Inferior parietal cortex (tissue), 1 donor: ENCODE measurements at regions not wholly inside any gene's neighbourhood (a gene's known extent, or its start where the extent isn't known, plus 50 kb on each side); places are given as distances from the start of the nearest gene placed in this dataset.
"Not testable (repeated sequence)": the region's sequence is repeated elsewhere in the genome, so short reads cannot be mapped to it uniquely, and the experiment has no call there.

Experiments used
- DNase-seq: peaks from one replicate; pipeline ENCODE4 v3.0.0-alpha.2; 2016; ENCODE audit errors: extremely low spot score

DNA sequence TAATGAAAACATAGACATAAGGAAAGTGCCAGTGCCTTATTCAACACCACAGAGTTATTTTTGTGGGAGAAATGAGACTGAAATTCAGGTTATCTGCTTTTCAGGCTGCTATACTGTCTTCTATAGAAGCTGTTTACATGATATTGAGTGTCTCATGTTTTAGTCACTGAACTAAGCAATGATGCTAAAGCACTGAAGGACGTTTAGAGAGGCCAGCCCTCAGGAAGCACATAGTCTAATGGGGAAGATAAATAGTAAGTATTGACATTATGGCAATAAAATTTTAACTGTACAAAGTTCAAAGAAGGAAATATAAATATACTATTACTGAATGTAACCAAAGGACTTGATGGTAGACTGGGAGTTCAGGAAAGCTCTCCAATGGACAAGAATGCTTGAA is 186.4 kb upstream of the ZC3H15 start:
- DNase-seq, result no peak

DNA sequence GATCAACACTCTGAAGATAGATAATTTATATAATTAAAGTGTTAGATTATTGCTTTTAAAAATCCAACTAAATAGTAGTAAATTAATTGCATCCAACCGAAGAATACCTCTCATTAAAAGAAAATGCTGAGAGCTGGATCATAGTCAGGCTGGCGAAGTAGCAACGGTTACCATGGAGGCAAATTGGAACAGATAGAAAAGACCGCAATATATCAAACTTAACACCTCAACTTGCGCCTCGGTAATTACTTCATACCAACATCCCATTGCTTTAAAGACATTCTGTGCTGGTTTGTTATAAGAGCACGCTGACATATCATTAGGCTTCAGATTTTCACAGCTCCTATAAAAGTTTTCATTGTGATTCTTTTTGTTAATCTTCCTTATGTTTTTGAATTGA is 183.8 kb upstream of the ZC3H15 start:
- no peak for DNase-seq

DNA sequence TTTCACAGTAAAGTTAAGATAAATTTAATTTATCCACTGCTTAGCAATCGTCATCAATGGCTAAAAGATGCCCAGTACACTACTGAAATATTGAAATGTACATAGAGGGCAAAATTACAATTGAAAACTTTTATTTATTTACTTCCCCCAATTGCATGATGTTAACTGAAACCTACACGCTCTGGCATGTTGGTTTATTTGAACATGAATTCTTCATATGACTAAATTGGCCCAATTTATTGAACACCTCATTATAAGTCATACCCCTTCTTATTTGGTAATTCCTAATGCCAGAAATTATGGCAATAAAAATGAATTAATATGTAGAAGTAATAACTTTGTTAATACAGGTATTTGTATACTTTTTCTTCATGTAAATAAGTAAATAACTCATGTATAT is 183.0 kb upstream of the ZC3H15 start:
- DNase-seq, result no peak

DNA sequence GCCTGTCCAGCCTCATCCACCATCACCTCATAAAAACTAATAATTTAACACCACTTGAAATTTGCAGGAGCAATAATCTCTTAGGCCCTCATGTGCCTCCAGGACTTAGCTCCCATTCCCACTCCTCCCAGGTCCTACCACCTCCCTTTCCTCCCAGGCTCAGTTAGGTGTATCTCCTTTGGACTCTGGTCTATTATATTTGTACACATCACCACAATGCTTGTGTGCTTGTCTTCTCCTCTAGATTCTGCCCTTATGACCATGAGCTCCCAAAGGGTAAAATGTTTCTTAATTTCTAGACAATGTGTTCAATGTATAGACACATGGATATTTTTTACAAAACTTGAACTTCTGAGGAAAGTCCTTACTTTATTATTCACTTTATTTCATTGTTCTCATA is 182.0 kb upstream of the ZC3H15 start:
- no peak for DNase-seq

DNA sequence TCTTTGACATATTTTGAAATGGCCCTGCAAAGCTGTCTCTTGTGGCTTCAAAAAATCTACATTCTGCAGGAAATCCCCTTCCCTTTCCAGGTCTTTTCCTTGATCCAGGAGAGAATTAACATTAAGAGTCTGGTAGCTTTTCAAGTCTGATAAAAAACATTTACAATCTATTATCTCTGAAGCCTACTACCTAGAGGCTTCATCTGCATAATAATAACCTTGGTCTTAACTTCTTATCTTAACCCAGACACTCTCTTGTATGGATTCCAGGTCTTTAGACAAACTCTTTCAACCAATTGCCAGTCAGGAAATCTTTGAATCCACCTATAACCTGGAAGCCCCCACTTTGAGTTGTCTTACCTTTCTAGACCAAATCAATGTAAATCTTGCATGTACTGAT is 179.3 kb upstream of the ZC3H15 start:
- DNase-seq, result no peak

DNA sequence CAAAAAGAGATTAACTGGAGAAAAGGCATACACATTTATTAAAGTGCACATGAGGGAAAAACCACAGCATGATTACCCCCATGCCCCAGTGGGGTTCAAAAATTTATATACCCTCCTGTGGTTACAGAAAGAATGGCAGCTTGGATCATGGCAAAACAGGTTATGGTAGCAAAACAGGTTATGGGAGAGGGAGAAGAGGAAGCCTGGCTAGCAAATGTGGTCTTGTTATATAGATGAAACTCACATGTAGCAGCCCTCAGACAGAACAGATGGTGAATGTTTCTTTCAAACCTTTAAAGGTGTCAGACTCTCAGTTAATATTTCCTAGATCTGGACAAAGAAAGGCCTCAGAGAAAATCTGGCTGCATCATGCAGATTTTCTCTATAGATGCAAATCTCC is 178.2 kb upstream of the ZC3H15 start:
- DNase-seq, result no peak

DNA sequence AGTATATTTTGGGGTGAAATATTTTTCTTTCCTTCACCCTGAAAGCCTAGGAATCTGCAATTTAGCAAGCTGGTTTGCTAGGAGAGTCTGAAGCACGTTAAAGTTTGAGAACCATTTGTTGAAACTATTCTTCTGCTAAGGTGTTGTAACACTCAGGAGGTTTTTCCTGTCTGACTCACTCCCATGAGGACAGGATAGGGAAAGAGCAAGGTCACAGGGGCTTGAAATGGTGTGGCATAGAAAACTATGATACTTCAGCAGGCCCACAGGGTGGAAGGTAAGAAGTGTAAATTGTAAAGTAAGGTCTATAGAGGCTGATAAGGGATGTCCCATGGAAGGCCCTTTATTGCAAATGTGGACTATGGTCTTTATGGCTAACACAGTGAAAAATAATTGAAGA is 177.7 kb upstream of the ZC3H15 start:
- no peak for DNase-seq

DNA sequence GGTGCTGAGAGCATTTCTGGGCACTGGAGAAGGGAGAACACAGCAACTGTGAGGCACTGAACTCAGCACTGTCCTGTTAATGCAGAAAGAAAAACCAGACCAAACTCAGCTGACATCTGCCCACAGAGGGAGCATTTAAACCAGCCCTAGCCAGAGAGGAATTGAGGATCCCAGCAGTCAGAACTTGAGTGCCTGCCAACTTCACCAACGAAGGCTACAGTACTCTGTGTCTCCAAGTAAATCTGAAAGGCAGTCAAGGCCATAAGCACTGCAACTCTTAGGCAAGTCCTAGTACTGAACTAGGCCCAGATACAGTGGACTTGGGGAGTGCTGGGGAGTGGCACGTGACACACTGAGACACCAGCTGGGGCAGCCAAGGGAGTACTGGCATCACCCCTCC is 176.2 kb upstream of the ZC3H15 start:
- no peak for DNase-seq

DNA sequence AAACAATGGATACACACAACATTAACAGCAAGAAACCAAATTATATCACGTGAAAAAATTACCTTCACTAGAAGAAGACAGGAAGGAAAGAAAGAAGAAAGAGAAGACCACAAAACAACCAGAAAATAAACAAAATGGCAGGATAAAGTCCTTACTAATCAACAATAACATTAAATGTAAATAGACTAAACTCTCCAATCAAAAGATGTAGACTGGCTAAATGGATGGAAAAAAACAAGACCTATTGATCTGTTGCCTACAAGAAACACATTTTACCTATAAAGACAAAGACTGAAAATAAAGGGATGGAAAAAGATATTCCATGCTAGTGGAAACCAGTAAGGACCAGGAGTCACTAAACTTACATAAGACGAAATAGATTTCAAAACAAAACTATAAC is 167.0 kb upstream of the ZC3H15 start:
- no peak for DNase-seq

DNA sequence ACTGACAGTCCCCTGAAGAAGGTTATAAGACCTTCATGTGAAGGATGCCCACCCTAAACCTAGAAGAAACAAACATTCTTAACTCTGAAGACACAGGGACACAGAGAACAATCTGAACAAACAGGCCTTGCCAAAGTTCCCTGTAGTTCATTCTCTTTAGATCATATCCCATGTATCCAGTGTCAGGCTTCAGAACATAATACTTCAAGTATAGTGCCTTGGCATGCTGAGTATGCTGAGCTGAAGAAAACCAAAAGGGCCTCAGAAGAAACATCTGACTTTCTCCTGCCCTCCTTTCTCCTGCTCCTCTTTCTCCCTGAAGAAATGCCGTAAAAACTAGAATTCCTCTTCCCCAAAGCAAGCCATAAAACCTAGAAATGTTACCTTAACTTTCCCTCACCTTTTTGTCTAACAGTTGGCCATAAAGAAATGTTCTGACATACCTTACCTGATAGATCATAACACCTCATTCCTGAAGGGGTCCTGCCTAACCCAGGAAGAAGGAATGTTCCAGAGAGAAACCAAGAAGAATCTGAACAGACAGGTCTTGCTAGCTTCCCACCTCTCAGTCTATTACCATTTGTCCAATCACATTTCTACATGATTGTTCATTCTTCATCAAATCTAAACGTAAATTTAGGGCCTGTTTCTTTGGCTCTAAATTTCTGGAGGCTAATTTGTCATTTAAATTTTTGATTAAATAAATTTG is 160.1 kb upstream of the ZC3H15 start:
- DNase-seq, result no peak

DNA sequence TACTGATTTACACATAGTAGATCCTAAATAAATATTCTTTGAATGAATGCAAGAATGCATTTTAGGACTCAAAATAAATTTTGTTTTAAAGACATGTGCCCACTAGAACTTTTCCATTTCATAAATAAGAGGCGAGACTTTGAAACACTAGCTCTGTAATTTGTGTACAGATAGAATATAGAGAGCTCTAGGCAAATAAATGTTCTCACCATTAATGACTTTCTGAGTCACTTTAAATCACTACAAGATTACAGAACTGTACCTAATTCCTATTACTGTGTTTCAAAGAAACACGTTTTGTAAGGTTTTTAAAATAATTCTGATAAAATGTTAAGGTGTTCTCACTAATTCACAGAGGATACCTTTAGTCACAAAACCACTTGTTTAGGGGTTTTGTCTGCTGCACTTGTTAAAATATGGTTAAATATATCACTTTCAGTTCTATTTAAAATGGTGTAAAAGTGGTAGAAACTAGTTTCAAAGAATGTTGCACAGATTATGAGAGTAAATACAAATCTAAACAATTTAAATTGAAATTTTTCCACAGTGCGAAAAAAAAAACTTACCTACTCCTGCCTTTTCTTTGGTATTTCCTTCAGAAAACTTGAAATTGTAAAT is 158.7 kb upstream of the ZC3H15 start:
- DNase-seq, result no peak

DNA sequence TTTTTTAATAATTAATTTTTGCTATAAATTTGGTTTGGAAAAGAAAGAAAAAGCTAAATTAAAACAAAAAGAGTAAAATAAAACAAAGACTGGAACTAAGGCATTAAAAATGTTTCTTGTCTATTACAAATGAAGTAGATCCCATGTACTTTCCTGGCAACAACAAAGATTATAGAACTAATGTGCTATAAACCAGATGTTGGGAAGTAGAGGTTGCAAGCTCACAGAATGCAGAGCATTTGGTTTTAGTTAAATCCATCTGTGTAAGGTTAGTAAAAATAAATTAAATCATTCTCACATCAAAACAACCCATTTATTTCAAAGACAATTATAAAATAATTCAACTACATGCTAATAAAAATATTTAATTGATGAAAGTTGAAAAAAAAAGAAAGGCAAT is 157.2 kb upstream of the ZC3H15 start:
- no peak for DNase-seq

DNA sequence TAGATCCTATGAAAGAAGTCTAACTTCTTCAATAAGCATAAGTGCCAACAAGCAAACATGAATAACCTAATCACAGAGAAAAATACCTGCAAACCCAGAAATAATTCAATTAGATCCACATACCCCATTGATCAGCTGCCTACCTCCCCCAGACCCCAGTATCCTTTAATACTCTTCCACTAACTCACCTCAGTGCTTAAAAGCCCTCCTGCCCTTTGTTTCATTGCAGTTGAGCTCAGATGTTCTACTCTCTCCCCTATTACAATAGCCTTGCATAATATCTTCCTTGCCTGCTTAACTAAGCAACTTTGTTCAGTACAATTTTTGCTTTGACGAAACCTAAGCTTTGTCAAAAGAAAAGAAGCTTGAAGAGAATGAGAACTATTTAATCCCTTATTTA is 156.0 kb upstream of the ZC3H15 start:
- no peak for DNase-seq

DNA sequence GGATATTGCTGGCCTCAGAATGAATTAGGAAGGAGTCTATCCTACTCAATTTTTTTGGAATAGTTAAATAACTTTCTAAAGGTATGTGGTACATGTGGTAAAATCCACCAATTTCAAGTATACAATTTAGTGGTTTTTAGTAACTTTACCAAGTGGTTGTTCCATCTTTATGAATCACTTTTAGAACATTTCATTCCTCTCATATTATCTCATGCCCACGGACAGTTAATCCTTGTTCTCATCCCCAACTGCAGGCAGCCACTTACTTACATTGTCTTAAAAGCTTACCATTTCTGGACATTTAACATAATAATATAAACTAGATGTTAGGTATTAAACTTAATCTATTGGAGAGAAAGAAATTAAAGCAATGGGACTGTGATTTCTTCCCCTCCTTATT is 146.3 kb upstream of the ZC3H15 start:
- no peak for DNase-seq

DNA sequence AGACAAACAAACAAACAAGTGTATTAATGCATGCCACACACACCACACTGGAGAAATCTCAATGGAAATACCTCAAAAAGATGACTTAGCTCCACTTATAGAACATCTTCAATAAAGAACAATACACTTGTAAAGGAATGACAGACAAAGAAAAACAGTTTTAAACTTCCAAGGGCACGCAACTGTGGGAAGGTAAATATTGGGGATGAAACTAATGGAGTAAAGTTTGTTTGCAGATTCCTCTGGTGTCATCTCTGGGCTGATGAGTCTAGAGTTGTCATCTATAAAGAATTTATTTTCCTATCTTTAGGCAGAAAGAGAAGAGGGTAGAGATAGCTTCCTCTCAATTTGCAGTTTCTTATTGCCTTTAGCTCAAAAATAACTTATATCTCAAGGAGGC is 144.0 kb upstream of the ZC3H15 start:
- DNase-seq, result no peak

DNA sequence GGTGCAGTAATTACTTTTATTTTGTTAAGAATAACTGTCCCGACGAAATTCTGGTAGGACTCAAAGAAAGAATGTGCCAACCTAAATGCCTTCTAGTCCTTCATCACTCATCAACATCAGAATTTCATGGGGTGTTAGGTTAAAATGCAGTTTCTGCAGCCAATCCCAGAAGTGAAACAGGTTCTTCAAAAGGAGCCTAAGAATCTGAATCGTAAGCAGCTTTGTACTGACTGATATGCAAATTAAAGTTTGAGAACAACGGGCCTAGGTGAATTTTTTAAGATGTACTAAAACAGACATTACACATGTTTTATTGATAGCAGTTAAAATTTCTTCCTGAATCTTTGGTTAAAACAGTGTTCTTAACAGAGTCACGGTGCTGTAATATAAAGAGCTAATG is 140.3 kb upstream of the ZC3H15 start:
- DNase-seq, result no peak

DNA sequence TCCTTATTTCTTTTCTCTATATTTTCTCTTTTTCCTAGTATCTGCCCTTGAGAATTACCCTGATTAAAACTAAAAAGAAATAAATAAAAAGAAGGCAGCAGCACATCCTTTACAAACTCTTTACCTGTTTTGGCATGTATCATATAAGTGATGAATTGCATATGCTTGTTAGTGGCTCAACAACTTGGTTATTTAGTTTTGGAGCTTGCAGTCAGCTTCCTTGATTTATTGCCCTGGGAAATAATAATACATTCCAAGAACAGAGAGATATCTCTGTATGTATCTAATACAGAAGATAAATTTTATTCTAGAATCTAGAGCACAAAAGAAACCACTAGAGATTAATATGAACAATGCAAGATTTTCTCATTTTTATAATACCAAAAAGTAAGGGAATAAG is 139.8 kb upstream of the ZC3H15 start:
- DNase-seq, result no peak

DNA sequence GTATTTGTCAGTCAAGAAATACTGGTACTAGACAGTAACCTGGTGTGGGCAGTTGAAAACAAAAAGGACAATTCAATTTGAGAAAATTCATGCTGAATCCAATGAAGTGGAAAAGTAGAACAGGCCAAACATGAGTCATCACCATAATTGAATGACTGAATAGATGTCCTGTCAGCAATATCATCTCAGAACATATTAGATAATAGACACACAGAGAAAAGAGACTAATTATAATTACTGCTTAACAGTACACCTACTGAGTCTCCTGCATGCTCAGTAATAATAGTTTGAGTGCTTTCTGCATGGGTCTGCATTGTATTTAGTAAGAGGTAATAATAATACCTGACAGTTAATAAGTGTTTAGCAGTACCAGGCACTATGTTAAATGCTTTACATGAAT is 138.6 kb upstream of the ZC3H15 start:
- DNase-seq, result no peak

DNA sequence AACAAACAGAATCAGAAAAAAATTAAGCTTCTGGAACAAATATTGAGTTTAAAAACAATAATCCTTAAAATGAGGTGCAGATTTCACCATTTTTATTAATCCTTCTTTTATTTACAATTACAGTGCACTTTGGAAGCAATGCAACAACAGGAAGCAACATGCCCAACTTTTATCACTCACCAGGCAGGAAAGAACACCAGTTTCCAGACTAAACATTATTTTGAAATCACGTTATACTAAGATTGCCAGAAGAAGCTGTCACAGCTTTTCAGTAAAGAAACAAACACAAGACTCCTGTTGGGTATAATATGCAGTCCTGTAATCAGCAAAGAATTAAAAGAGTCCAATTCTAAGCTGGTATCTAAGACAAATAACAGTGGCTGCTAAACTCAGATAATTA is 137.9 kb upstream of the ZC3H15 start:
- DNase-seq, result no peak

DNA sequence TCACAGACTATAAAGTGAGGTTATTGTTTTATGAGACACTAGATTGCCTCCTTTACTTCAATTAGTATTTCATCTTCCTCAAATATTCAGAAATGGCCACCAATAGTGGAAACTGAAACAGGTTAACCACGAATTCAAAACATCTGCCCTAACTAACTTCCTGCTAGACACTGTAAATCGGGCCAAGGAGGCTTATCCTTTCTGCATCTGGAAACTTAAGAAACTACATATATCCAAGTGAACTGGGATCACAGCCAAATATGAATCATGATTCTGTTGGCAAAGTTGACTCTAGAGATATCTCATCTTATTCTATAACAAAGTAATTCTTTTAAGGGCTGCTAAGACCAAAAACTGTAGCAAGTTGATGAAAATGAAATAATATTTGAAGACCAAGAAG is 136.6 kb upstream of the ZC3H15 start:
- peak; percentile 50 for DNase-seq

DNA sequence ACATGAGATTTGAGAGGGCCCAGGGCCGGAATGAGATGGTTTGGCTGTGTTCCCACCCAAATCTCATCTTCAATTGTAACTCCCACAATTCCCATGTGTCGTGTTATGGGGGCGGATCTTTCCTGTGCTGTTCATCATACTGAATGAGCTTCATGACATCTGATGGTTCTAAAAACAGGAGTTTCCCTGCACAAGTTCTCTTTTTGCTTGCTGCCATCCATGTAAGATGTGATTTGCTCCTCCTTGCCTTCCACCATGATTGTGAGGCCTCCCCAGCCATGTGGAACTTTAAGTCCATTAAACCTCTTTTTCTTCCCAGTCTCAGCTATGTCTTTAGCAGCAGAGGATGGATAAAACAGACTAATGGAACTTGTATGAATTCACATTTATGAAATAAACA is 131.9 kb upstream of the ZC3H15 start:
- not testable (repeated sequence) for DNase-seq

DNA sequence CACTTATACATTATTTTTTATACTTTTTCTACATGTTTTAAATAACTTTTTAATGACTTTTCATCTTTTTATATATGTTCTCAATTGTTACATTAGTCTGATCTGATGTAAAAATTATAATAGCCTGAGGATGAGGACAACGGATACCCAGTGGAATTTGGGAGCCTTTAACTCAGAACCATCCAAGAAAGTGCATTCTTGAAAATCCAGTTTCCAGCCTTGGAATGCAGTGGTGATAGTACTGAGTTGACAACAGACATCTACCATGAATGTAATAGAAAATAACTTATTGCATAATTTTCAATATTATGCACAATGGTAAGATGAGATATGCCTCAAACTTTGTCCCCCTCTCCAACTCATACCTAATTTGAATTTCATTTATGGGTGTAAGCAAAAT is 120.7 kb upstream of the ZC3H15 start:
- DNase-seq, result no peak

DNA sequence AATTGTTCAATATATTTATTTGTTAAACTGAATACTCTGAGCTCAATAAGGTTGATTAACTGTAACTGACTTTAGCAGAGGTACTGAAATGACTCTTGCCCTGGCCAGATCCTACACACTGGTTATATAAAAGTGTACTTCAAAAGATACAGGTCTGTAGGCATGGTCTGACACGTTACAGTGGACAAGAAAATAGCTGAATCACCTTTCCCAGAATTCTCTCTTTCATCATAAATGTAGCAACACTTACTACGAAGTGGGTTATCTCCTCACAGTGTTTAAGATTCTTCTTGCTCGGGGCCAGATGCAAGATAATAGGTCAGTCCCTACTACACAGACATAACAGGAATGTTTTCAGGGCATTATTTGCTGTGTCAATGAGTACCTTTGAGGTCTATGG is 107.0 kb upstream of the ZC3H15 start:
- DNase-seq, result no peak

DNA sequence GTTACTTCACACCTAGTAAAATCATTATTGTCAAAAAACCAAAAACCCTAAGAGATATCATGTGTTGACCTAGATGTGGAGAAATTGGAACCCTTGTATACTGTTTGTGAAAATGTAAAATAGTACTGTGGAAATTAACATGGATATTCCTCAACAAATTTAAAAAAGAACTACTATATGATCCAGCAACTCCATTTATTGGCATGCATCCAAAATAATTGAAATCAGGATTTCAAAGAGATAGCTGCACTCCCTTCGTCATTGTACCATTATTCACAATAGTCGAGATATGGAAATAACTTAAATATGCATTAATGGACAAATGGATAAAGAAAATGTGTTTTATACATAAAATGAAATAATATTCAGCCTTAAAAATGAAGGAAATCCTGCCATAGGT is 105.3 kb upstream of the ZC3H15 start:
- no peak for DNase-seq
